WERI-Rb-1 (cell line): ENCODE measurements at regions not wholly inside any gene's neighbourhood (a gene's known extent, or its start where the extent isn't known, plus 50 kb on each side); places are given as distances from the start of the nearest gene placed in this dataset.

Experiments
- DNase-seq: peaks from one replicate; pipeline ENCODE4 v3.0.0-alpha.2; 2020
- H3K27ac ChIP-seq: fragments of 250-450 bp; sonication (Bioruptor Pico); 2 replicates; pipeline ENCODE4 v1.5.1; 2020; ENCODE audit warnings: mild to moderate bottlenecking, moderate library complexity
- H3K27me3 ChIP-seq: fragments of 250-450 bp; sonication (Bioruptor Pico); 2 replicates; pipeline ENCODE4 v1.5.1; 2021; ENCODE audit warnings: mild to moderate bottlenecking, low read depth, moderate library complexity; ENCODE audit not compliant: insufficient read depth, severe bottlenecking
- H3K36me3 ChIP-seq: fragments of 250-450 bp; sonication (Bioruptor Pico); 2 replicates; pipeline ENCODE4 v1.5.1; 2020; ENCODE audit warnings: mild to moderate bottlenecking, moderate library complexity
- H3K4me3 ChIP-seq: 2 replicates; pipeline ENCODE4 v1.5.1; 2011; ENCODE audit warnings: low read depth, mild to moderate bottlenecking, control low read depth, low read length
- H3K9me3 ChIP-seq: fragments of 250-450 bp; sonication (Bioruptor Pico); 2 replicates; pipeline ENCODE4 v1.5.1; 2021; ENCODE audit warnings: mild to moderate bottlenecking, moderate library complexity; ENCODE audit not compliant: severe bottlenecking
- TF ChIP-seq, protein P1 (sequence below): IDR thresholded peaks from 2 replicates; pipeline ENCODE4 v1.5.1; 2011; ENCODE audit warnings: low read depth, mild to moderate bottlenecking, control low read depth, inconsistent platforms, low read length

DNA sequence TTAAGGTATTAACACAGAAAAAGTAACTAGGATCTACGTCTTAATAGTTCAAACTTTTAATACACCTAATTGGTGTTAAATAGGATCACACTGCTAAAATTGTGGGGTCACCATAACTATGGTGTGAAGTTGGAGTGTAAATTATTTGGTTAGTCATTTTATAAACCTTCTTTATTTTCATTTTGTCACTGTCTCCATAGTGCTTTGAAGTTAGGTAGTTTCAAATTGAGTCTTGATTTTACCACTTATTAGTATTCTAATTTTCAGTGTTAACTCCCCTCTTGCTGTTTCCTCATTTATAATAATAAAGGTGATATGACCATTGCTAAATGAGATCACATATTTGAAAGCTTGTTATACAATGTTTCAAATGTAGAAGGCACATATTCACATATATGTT lies 738.1 kb upstream of the CHRM3 start:
- H3K27ac ChIP-seq = no peak overlapping the region
- TF ChIP-seq, protein P1, sequence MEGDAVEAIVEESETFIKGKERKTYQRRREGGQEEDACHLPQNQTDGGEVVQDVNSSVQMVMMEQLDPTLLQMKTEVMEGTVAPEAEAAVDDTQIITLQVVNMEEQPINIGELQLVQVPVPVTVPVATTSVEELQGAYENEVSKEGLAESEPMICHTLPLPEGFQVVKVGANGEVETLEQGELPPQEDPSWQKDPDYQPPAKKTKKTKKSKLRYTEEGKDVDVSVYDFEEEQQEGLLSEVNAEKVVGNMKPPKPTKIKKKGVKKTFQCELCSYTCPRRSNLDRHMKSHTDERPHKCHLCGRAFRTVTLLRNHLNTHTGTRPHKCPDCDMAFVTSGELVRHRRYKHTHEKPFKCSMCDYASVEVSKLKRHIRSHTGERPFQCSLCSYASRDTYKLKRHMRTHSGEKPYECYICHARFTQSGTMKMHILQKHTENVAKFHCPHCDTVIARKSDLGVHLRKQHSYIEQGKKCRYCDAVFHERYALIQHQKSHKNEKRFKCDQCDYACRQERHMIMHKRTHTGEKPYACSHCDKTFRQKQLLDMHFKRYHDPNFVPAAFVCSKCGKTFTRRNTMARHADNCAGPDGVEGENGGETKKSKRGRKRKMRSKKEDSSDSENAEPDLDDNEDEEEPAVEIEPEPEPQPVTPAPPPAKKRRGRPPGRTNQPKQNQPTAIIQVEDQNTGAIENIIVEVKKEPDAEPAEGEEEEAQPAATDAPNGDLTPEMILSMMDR = no peak
- H3K4me3 ChIP-seq = no peak overlapping the region
- no peaks in the 10 kb centered on the region for H3K27me3 ChIP-seq
- no peaks in the 10 kb centered on the region for H3K9me3 ChIP-seq
- DNase-seq = no peak
- no peaks in the 10 kb centered on the region for H3K36me3 ChIP-seq

DNA sequence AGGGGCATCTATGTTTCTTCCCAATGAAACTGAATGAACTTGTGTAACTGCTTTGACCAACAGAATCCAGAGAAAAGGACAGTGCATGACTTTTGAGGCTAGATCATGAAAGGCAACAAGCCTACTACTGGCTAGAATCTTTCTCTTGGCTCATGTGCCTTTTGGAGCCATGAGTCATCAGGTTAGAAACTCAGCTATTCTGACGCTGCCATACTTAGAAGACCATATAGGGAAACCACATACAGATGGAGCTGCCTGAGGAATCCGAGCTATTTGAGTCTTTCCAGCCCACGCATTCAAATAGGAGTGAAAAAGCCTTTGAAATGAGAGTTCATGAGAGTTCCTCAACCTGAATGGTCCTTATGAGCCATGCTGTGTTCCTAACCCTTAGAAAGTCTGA lies 738.5 kb upstream of the CHRM3 start:
- DNase-seq = peak; percentile 27

DNA sequence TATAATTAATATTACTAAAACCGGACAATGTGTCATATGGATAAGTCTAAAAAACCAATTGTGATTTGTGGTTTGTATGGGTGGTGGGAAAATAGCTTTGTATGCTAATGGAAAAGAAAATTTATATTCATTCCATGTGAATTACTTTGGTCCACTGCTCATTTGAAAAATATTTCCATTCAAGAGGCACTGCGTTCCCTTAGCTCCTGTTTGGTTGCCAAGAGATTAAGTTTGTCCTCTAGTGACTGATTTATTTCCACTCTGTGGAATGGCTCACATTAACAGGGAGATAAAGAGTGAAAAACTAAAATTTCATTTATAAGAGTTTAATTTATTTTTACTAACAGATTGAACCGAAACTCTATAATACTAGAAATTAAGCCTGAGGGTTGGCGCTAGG lies 744.1 kb upstream of the CHRM3 start:
- H3K9me3 ChIP-seq = no peaks in the 10 kb centered on the region
- no peak overlapping the region for H3K27ac ChIP-seq
- no peak for DNase-seq
- TF ChIP-seq, protein P1 = no peak
- no peaks in the 10 kb centered on the region for H3K36me3 ChIP-seq
- no peak overlapping the region for H3K4me3 ChIP-seq
- no peaks in the 10 kb centered on the region for H3K27me3 ChIP-seq

More for the DNA sequence above, 738.5 kb upstream of the CHRM3 start:
- no peak overlapping the region for H3K27ac ChIP-seq
- TF ChIP-seq, protein P1 = no peak
- no peaks in the 10 kb centered on the region for H3K9me3 ChIP-seq
- no peaks in the 10 kb centered on the region for H3K36me3 ChIP-seq
- H3K27me3 ChIP-seq = no peaks in the 10 kb centered on the region
- H3K4me3 ChIP-seq = no peak overlapping the region

DNA sequence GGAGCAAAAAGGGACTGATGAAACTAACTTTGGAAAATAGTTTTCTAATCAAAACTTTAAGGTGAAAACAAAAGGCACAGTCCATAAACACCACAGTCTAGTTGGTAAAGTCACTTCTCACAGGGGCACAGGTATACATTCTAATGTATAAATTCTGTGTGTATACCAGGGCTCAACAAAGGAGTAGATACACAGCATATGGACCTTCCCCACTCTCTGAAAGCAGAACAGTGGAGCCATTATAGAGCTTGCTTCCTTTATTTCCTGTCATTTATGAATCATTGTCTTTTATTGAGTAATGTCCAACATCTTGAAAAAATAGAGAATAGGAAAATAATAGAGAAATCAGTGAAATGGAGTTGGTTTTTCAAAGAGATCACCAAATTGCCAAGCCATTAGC lies 746.5 kb upstream of the CHRM3 start:
- Histone ChIP-seq H3K36me3 (no peaks in the 10 kb centered on the region), H3K4me3 (no peak overlapping the region), H3K27ac (no peak overlapping the region), H3K9me3 (no peaks in the 10 kb centered on the region), H3K27me3 (no peaks in the 10 kb centered on the region)
- no peak for DNase-seq
- TF ChIP-seq, protein P1 = no peak

DNA sequence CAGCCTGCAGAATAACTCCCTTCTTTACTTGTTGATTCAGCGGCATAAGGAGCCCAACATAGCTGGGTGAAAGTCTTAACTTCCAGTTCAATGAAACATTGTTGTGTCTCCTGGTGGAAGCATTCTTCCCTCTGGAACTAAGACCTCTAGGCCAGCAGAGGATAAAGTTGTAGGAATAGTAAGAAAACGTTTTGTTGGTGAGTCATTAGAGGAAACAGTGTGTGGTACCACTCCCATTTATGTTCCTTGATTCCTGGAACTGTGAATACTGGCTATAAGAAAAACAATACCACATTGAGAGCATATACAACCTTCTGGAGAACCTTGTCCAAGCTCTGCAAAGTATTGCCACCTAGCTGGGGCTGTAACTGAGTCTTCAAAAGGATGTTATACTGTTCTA lies 737.4 kb upstream of the ZP4 start:
- no peak for DNase-seq
- TF ChIP-seq, protein P1 = no peak
- no peak overlapping the region for H3K4me3 ChIP-seq
- no peak overlapping the region for H3K27ac ChIP-seq
- no peaks in the 10 kb centered on the region for H3K9me3 ChIP-seq
- no peaks in the 10 kb centered on the region for H3K27me3 ChIP-seq
- no peaks in the 10 kb centered on the region for H3K36me3 ChIP-seq

- DNase-seq = no peak
- no peak overlapping the region for H3K27ac ChIP-seq
- H3K9me3 ChIP-seq = no peaks in the 10 kb centered on the region
These were observed 734.1 kb upstream of the ZP4 start for GRCh38 chr1:238624776-238625175.

More at GRCh38 chr1:238624776-238625175, 734.1 kb upstream of the ZP4 start:
- Histone ChIP-seq H3K27me3 (no peaks in the 10 kb centered on the region), H3K36me3 (no peaks in the 10 kb centered on the region), H3K4me3 (no peak overlapping the region)
- TF ChIP-seq, protein P1 = no peak
